Activated T-cell treated with anti-CD3 and anti-CD28 coated beads, Interleukin-2, amount 50 U/mL, for 4 hours (primary cell): ENCODE measurements at regions not wholly inside any gene's neighbourhood (a gene's known extent, or its start where the extent isn't known, plus 50 kb on each side); places are given as distances from the start of the nearest gene placed in this dataset.
"Not testable (repeated sequence)": the region's sequence is repeated elsewhere in the genome, so short reads cannot be mapped to it uniquely, and the experiment has no call there.

ENCODE experiments used
- ATAC-seq, 2 donors: fragments of 200-7000 bp; cut with Tn5 transposase; one replicate each; pipeline ENCODE4 v1.10.0; 2021
- DNase-seq: peaks from one replicate; pipeline ENCODE4 v3.0.0-alpha.2; 2020
- H3K27me3 Mint-ChIP-seq: one replicate; pipeline ENCODE4 v1.8.0; 2021; ENCODE audit warnings: low read depth, mixed read lengths
- H3K36me3 Mint-ChIP-seq: one replicate; pipeline ENCODE4 v1.8.0; 2022; ENCODE audit warnings: mixed read lengths; ENCODE audit not compliant: insufficient read depth
- H3K4me1 Mint-ChIP-seq: one replicate; pipeline ENCODE4 v1.8.0; 2021; ENCODE audit warnings: low read depth, mixed read lengths
- H3K4me3 Mint-ChIP-seq: one replicate; pipeline ENCODE4 v1.8.0; 2021; ENCODE audit warnings: mild to moderate bottlenecking, moderate library complexity, mixed read lengths
- H3K9me3 Mint-ChIP-seq: one replicate; pipeline ENCODE4 v1.8.0; 2021; ENCODE audit warnings: mixed read lengths

DNA sequence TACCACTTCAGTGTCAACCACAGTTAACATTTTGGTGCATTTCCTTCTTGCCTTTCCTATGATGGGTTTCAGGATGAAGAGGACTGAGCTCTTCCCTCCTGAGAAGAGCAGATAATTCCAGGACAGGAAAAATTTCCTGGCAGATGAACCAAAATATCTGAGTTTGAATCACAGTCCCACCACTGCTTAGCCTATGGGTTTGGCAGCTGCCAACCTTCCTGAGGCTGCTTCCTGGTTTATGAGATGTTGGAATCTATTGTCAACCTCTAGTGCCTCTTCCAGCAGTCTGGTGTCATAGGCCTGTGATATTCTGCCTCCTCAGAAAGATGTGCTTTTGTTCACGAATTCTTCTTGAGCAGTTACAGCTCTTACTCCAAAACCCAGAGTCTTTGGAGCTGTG is 197.4 kb upstream of the FRMD6 start:
- peaks cover 4% of the 10 kb centered on the region for H3K27me3 Mint-ChIP-seq
- H3K36me3 Mint-ChIP-seq: no peaks in the 10 kb centered on the region
- H3K4me1 Mint-ChIP-seq: no peaks in the 10 kb centered on the region
- H3K9me3 Mint-ChIP-seq: no peaks in the 10 kb centered on the region
- no peak for DNase-seq
- no peak for ATAC-seq
- H3K4me3 Mint-ChIP-seq: no peak overlapping the region

DNA sequence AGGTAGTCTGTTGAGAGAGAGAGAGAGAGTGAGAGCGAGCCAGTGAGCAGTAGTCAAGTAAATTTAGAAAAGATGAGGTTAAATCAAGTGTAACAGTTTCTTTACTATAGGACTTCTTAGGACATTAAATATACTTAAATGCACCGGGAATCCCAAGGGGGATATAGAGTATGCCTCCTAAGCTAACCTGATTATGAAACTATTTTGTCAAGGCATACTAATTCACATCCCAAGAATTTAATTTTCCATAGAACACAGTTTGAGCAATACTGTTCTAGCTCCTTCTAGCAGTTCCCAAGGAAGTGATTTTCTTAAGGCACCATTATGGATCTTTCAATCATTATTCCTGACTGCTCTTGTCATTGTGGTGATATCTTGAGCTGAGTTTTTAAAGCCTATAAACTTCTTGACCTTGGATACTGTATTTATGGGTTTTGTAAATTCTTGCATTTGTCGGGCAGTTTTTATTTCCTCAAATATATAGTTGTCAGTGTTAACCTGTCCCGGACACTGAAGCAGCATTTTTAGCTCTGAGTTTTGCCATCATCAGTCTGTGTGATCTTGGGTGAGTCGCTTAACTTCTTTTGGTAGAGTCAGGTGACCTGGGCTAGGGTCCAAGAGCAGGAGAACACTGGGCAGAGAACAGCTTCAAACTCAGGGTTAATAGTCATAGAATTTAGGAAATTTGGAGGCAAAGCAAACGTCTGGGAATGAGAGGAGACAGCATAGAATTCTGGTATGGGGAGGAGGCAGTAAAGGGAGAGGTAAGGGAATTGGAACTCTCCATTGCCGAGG is 196.5 kb upstream of the FRMD6 start:
- Mint-ChIP-seq H3K4me1 (no peaks in the 10 kb centered on the region), H3K9me3 (no peaks in the 10 kb centered on the region), H3K27me3 (peaks cover 4% of the 10 kb centered on the region), H3K4me3 (no peak overlapping the region), H3K36me3 (no peaks in the 10 kb centered on the region)
- DNase-seq: no peak
- no peak for ATAC-seq

DNA sequence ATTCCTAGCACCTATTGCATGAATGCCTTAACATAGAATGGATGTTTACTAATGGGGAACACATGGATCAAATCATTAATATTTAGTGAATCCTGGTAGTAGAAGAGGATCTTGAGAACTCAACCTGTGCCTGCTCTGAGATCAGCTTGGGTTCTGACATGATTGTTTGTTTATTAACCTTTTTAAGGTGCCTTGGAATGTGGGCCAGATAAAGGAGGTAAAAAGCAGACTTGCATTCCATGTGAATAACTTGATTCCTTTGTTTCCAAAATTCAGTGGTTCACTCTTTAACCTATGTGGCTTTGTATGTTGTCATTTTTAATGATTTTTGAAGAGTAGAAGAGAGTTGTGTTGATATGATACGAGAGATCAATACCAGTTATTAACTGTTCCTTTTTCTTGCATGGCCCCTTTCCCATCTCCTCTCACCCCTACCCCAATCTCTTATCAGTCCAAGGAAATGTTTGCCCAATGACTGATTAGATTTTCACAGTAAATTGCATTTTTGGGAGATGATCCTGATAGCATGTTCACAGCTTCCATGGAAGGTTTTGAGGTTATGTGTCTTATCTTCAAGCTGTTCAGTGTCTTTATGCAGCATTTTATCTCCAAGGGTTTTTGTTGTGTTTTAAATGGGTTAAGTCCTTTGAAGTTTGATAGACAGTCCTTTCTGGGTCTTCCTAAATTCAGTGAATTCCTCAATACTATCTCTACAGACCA is 193.7 kb upstream of the FRMD6 start:
- no peaks in the 10 kb centered on the region for H3K9me3 Mint-ChIP-seq
- no peak for DNase-seq
- no peaks in the 10 kb centered on the region for H3K36me3 Mint-ChIP-seq
- no peaks in the 10 kb centered on the region for H3K4me1 Mint-ChIP-seq
- ATAC-seq: no peak
- H3K4me3 Mint-ChIP-seq: no peak overlapping the region
- peaks cover 4% of the 10 kb centered on the region for H3K27me3 Mint-ChIP-seq

DNA sequence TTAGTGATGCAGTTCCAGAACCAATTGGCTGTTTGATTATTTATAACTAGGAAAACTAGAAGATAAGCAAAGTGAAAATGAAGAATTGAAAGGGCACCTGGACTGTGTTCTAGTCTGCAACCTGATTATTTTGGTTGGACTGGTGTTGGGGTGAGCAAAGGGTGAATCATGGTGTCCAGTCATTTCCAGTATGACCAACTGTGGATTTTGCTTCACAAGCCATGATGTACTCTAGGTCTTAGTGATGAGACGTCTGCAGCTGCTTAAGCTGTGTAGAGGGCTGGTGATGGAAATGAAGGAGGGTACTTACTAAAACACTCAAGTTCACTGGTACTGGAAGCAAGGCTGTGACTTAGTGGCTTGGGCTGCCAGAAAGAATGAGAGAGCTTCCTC is 193.2 kb upstream of the FRMD6 start:
- no peak overlapping the region for H3K4me3 Mint-ChIP-seq
- peaks cover 4% of the 10 kb centered on the region for H3K27me3 Mint-ChIP-seq
- H3K9me3 Mint-ChIP-seq: no peaks in the 10 kb centered on the region
- ATAC-seq: no peak
- DNase-seq: no peak
- H3K4me1 Mint-ChIP-seq: no peaks in the 10 kb centered on the region
- H3K36me3 Mint-ChIP-seq: no peaks in the 10 kb centered on the region

DNA sequence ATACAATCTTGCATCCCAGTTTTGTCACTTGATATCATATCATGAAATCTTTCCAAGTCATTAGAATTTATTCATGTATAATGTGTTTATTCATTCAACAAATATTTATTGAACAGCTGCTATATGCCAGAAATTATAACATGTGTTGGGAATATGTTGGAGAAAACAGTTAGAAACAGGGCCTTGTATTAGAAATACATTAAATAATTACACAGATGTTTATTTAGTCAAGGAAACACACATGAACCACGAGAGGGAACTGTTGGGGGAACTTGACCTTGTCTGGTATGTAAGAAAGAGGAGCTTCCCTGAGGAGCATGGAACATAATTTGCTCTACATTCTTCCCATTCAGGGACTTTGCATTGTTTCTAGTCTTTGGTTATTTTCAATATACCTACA is 191.7 kb upstream of the FRMD6 start:
- Mint-ChIP-seq H3K4me1 (no peaks in the 10 kb centered on the region), H3K27me3 (peaks cover 4% of the 10 kb centered on the region), H3K4me3 (no peak overlapping the region), H3K36me3 (no peaks in the 10 kb centered on the region), H3K9me3 (no peaks in the 10 kb centered on the region)
- ATAC-seq: no peak
- DNase-seq: no peak

DNA sequence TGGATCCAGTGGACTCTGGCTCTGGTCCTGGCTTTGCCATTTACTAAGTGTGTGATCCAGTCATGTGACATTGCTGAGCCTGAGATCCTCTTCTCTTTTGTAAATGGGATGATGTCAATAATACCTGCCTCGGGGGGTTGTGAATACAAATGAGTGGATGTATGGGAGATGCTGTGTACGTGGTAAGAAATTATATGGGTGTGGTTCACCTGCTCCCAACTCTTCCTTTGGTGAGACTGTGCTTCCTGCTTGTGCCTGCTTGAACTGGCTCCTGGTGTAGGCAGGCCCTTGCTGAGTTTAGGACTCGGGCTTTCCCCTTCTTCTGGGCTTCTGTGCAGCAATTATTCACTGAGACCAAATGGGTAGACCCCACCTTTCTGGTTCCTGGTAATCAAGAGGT is 189.5 kb upstream of the FRMD6 start:
- Mint-ChIP-seq H3K27me3 (no peaks in the 10 kb centered on the region), H3K36me3 (no peaks in the 10 kb centered on the region), H3K4me1 (no peaks in the 10 kb centered on the region), H3K9me3 (no peaks in the 10 kb centered on the region), H3K4me3 (no peak overlapping the region)
- no peak for DNase-seq
- no peak for ATAC-seq

DNA sequence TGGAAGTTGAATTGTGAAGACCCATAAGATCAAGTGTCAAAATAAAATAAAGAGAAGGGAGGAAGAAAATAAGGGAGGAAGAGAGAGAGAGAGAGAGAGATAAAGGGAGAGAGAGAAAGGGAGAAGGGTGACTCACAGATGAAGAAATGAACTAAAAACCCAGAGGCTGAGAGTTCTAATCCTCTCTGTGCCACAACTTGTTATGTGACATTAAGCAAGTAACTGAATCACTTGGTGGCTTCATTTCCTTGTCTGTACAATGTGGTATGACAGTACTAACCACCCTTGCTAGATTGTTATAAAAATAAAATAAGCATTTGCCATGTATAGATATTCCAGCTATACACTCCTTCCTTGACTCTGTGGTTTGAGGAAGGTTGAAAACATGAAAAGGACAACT is 189.0 kb upstream of the FRMD6 start:
- no peak for ATAC-seq
- H3K27me3 Mint-ChIP-seq: no peaks in the 10 kb centered on the region
- H3K4me1 Mint-ChIP-seq: no peaks in the 10 kb centered on the region
- no peaks in the 10 kb centered on the region for H3K9me3 Mint-ChIP-seq
- DNase-seq: no peak
- no peak overlapping the region for H3K4me3 Mint-ChIP-seq
- no peaks in the 10 kb centered on the region for H3K36me3 Mint-ChIP-seq

DNA sequence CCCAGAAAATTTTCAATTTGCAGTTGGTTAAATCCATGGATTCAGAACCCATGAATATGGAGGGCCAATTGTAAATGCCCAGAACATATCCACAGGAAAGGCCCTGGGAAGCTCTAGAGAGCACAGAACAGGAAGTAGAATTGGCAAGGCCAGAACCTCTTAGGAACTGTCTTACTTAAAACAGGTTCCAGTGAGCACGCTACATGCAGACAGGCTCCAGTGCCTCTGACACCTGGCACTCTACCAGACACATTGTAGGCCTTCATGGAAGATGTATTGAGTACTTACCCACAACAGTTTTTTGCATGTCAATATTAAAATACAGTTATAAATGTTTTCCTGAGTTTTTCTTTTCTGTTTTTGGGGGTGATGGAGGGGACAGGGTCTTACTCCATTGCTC is 188.2 kb upstream of the FRMD6 start:
- DNase-seq: no peak
- H3K27me3 Mint-ChIP-seq: no peaks in the 10 kb centered on the region
- H3K4me1 Mint-ChIP-seq: no peaks in the 10 kb centered on the region
- no peaks in the 10 kb centered on the region for H3K9me3 Mint-ChIP-seq
- no peak for ATAC-seq
- no peak overlapping the region for H3K4me3 Mint-ChIP-seq
- no peaks in the 10 kb centered on the region for H3K36me3 Mint-ChIP-seq

DNA sequence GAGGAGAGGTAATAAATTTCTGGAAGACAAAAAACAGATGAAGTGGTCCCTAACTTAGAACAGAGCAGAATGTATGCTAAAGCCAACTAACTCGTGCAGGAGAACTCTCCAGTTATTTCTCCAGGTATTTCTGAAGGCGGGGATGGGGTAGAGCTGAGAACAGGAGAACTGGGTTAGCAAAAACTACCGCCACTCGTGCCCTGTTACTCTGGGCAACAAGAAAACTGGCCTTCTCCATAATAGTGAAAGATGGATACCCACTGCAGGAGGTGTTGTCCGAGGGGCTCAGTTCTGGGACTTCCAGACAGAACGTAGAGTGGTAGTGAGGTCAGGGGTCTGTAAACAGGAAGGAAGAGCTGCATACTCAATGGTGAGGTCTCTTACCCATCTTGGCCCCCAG is 187.3 kb upstream of the FRMD6 start:
- Mint-ChIP-seq H3K36me3 (no peaks in the 10 kb centered on the region), H3K27me3 (no peaks in the 10 kb centered on the region), H3K4me1 (no peaks in the 10 kb centered on the region), H3K4me3 (no peak overlapping the region), H3K9me3 (no peaks in the 10 kb centered on the region)
- DNase-seq (no peak), ATAC-seq (no peak)

DNA sequence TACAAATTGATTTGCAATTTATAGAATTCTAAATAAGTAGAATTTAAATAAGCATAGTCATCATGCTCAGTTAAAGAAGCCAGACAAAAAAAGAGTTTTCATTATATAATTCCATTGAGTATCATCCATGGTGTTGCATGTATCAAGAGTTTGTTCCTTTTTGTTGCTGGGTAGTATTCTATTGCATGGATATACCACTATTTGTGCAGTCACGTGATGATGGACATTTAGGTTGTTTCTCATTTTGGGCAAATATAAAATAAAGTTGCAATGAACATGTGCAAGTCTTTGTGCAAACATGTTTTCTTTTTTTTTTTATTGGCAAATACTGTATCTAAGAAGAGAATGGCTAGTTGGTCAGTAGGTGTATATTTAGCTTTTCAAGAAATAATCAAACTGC is 186.2 kb upstream of the FRMD6 start:
- H3K9me3 Mint-ChIP-seq: no peaks in the 10 kb centered on the region
- ATAC-seq (no peak), DNase-seq (no peak)
- no peaks in the 10 kb centered on the region for H3K36me3 Mint-ChIP-seq
- no peaks in the 10 kb centered on the region for H3K27me3 Mint-ChIP-seq
- H3K4me3 Mint-ChIP-seq: no peak overlapping the region
- H3K4me1 Mint-ChIP-seq: no peaks in the 10 kb centered on the region

DNA sequence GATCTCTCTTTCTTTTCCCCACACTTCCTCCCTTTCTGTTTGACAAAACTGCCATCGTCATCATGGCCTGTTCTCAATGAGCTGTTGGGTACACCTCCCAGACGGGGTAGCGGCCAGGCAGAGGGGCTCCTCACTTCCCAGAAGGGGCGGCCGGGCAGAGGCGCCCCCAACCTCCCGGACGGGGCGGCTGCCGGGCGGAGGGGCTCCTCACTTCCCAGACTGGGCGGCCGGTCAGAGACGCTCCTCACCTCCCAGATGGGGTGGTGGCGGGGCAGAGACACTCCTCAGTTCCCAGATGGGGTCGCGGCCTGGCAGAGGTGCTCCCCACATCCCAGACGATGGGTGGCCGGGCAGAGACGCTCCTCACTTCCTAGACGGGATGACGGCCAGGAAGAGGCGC is 184.3 kb upstream of the FRMD6 start:
- not testable (repeated sequence) for H3K36me3 Mint-ChIP-seq, ATAC-seq, H3K9me3 Mint-ChIP-seq, H3K4me3 Mint-ChIP-seq, H3K4me1 Mint-ChIP-seq, H3K27me3 Mint-ChIP-seq, DNase-seq

DNA sequence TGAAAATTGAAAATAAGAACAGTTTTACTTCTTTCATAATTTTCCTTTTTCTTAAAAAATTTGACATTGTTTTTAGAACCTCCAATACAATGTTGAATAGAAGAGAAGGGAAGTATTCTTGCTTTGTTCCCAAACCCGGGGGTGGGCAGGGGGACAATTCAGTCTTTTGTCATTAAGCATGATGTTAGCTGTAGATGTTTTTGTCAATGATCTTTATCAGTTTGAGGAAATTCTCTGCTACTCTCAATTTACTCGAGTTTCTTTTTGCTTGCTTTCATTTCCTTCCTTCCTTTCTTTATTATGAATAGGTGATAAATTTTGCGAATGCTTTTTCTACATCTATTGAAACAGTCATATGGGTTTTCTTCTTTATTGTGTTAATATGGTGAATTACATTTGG is 183.2 kb upstream of the FRMD6 start:
- H3K9me3 Mint-ChIP-seq: no peaks in the 10 kb centered on the region
- H3K27me3 Mint-ChIP-seq: peaks cover 1% of the 10 kb centered on the region
- no peak overlapping the region for H3K4me3 Mint-ChIP-seq
- ATAC-seq (no peak), DNase-seq (no peak)
- H3K4me1 Mint-ChIP-seq: no peaks in the 10 kb centered on the region
- no peaks in the 10 kb centered on the region for H3K36me3 Mint-ChIP-seq

DNA sequence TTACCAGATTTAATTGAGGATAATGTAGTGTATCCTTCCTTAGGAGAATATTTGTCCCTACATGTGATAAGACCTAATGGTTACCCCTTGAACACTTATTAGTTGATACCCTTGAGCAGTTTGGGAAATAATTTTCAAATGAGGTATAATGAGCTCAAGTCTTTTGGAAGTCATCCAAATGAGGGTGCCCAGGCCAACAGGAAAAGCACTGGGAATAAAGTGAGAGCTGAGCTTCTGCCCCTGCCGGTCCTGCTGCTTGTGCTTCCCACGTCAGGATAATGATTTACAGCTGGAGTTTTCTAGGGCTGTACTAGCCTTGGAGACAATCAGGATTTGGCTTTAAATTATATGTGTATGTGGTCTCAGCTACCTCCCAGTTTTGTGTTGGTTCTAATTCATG is 178.8 kb upstream of the FRMD6 start:
- DNase-seq (no peak), ATAC-seq (no peak)
- H3K9me3 Mint-ChIP-seq: no peaks in the 10 kb centered on the region
- H3K36me3 Mint-ChIP-seq: no peaks in the 10 kb centered on the region
- H3K27me3 Mint-ChIP-seq: peaks cover 5% of the 10 kb centered on the region
- H3K4me1 Mint-ChIP-seq: no peaks in the 10 kb centered on the region
- no peak overlapping the region for H3K4me3 Mint-ChIP-seq

DNA sequence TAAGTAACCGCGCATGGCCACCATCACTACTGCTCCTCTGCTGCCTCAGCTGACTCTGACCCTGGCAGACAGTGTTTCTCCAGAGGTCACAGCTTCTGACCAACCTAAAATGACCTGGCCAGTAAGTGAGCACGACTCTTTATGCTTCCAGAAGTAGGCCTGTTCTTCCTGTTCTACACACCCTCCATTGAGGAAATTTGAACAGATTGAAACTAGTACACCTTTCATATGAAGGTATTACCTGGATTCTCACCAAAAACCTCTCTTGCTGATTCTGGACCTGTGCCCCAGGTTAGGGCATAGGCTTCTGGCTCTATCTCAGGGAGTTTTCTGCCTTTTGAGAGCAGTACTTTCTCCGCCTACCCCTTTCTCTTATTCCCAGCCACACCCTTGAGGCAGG is 178.4 kb upstream of the FRMD6 start:
- peaks cover 5% of the 10 kb centered on the region for H3K27me3 Mint-ChIP-seq
- ATAC-seq (no peak), DNase-seq (no peak)
- H3K4me1 Mint-ChIP-seq: no peaks in the 10 kb centered on the region
- no peaks in the 10 kb centered on the region for H3K36me3 Mint-ChIP-seq
- no peaks in the 10 kb centered on the region for H3K9me3 Mint-ChIP-seq
- H3K4me3 Mint-ChIP-seq: no peak overlapping the region

DNA sequence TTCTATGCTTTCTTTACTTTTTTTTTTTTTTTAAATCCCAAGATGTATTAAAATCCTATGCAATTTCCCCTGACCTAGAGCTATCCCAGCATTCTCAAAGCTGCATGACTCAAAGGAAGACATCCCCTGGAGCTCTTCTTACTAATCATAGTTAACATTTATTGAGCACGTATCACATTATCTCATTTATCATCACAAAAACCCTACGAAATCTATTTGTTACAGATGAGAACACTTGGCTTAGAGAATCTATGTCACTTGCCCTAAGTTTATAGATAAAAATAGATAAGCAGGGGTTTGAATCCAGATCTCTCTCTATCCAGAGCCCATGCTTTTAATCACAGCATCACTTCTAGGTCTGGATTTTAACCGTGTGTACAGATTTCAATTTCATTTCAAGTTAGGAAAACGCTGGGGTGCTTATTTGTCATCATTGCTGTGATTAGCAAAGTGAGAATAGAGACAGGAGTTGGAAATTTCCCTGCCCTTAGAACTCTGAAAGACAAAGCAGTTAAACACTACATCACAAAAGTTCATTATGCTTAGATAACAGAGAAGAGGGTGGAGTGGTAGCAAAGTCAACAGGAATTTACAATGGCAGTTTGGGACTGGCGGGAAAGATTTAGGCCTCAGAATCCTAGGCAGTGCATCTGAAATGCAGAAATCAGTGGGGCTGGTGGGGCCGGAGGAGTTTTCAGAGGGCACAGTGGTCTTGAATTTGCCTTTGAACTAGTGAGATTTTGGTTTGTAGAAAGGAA is 177.7 kb upstream of the FRMD6 start:
- DNase-seq (no peak), ATAC-seq (no peak)
- Mint-ChIP-seq H3K4me3 (no peak overlapping the region), H3K9me3 (no peaks in the 10 kb centered on the region), H3K27me3 (peaks cover 5% of the 10 kb centered on the region), H3K36me3 (no peaks in the 10 kb centered on the region), H3K4me1 (no peaks in the 10 kb centered on the region)
